ENCODE measurements at regions not wholly inside any gene's neighbourhood (a gene's known extent, or its start where the extent isn't known, plus 50 kb on each side); places are given as distances from the start of the nearest gene placed in this dataset.
A peak's percentile ranks its signal among the peaks of the same experiment; 100 is the strongest.

DNA sequence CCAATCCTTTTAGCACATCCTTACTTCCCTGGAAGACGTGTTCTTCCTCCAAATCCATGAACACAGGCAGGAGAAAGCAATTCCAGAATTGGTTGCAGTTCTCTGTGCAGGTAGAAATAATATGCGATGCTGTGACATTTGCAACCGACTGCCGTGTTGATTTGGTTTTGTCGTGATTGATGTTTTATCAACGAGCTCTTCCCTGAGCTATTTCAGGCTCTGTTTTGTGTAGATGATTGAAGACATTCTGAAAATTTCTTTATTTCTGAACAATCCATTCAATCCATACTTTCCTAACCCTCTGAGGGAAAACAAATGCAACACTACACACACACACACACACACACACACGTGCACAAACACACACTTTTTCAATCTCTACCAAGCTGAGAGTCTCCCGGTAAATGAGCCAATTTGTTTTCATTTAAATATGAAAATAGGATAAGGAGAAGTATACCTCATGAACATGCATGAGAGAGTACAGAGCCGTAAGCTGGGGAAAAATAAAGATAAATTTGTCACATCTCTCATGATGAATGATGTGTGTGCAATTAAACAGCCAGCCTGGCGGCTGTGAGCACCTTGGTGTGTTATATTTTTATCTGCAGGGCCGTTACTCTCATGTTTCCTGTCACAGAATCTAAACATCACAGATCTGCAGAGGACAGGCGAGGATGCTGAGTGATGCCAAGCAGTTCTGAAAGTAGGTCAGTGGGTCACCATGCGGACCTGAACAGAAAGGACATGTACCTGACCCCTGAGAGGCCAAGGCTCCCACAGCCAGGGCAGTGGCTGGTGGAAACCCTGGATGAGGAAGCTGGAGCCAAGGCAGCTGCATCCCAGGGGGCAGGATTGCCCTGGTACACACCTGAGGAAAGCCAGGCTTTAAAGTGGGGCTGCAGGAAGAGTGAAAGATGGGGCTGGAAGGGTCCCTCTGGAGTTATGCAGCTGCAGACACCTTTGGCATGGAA lies 64.8 kb downstream of the PDCL3 start:
- H3K27ac Mint-ChIP-seq = no peak overlapping the region
- no peak overlapping the region for H3K4me3 Mint-ChIP-seq
- no peaks in the 10 kb centered on the region for H4K20me1 ChIP-seq (ENCODE audit: low read depth)

DNA sequence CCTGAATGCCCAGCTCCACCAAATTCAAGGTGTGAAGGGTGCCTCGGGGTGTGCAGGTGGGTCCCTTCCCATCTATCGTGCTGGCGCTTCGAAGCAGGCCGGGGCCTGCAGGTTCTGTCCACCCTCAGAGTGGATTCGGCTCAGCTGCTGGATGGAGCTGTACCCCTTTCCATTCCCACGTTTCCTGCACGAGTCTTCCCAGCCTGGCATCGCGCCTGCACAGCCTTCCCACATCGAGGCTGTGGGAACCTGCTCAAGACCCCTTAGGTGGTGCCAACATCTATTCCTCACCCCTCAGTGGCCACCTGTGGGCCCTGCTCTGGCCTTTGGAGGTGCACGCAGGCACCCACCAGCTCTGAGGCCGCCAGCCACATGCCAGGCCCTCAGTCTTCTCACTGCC lies 65.7 kb downstream of the PDCL3 start:
- H3K27me3 Mint-ChIP-seq (ENCODE audit: insufficient read depth, low read depth) = peaks cover 7% of the 10 kb centered on the region
- Histone ChIP-seq H3F3A (ENCODE audit: low read depth) (no peaks in the 10 kb centered on the region), H4K20me1 (ENCODE audit: low read depth) (no peaks in the 10 kb centered on the region), H2AFZ (replicated peaks) (no peak overlapping the region), H3K27me3 (no peaks in the 10 kb centered on the region), H3K27ac (no peak overlapping the region), H3K79me2 (ENCODE audit: low read depth) (no peaks in the 10 kb centered on the region), H3K36me3 (no peaks in the 10 kb centered on the region), H3K4me3 (no peak overlapping the region), H3K4me2 (no peak overlapping the region), H3K9me3 (ENCODE audit: low read depth) (no peaks in the 10 kb centered on the region), H3K9ac (no peak overlapping the region), H3K4me1 (no peaks in the 10 kb centered on the region)
- H3K4me1 Mint-ChIP-seq = peaks cover 4% of the 10 kb centered on the region
- no peaks in the 10 kb centered on the region for H3K9me3 Mint-ChIP-seq
- H3K36me3 Mint-ChIP-seq = no peaks in the 10 kb centered on the region
- DNase-seq (ENCODE audit: low spot score) = no peak
- peak overlapping the region; percentile 23 for H3K27ac Mint-ChIP-seq
- H3K4me3 Mint-ChIP-seq = no peak overlapping the region
- TF ChIP-seq EZH2phosphoT487 (IDR thresholded peaks at IDR 0.05) (no peak), EZH2 (IDR thresholded peaks at IDR 0.05) (no peak)
- TF ChIP-seq, protein P1, sequence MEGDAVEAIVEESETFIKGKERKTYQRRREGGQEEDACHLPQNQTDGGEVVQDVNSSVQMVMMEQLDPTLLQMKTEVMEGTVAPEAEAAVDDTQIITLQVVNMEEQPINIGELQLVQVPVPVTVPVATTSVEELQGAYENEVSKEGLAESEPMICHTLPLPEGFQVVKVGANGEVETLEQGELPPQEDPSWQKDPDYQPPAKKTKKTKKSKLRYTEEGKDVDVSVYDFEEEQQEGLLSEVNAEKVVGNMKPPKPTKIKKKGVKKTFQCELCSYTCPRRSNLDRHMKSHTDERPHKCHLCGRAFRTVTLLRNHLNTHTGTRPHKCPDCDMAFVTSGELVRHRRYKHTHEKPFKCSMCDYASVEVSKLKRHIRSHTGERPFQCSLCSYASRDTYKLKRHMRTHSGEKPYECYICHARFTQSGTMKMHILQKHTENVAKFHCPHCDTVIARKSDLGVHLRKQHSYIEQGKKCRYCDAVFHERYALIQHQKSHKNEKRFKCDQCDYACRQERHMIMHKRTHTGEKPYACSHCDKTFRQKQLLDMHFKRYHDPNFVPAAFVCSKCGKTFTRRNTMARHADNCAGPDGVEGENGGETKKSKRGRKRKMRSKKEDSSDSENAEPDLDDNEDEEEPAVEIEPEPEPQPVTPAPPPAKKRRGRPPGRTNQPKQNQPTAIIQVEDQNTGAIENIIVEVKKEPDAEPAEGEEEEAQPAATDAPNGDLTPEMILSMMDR (IDR thresholded peaks at IDR 0.05) = no peak

More for the DNA sequence above, 64.8 kb downstream of the PDCL3 start:
- no peaks in the 10 kb centered on the region for H3K4me1 ChIP-seq
- Mint-ChIP-seq H3K9me3 (no peaks in the 10 kb centered on the region), H3K36me3 (no peaks in the 10 kb centered on the region), H3K4me1 (peaks cover 4% of the 10 kb centered on the region), H3K27me3 (ENCODE audit: insufficient read depth, low read depth) (peaks cover 7% of the 10 kb centered on the region)
- H3K27ac ChIP-seq = no peak overlapping the region
- DNase-seq (ENCODE audit: low spot score) = no peak
- H2AFZ ChIP-seq (replicated peaks) = no peak overlapping the region
- no peak overlapping the region for H3K9ac ChIP-seq
- H3K27me3 ChIP-seq = no peaks in the 10 kb centered on the region
- H3F3A ChIP-seq (ENCODE audit: low read depth) = no peaks in the 10 kb centered on the region
- H3K79me2 ChIP-seq (ENCODE audit: low read depth) = no peaks in the 10 kb centered on the region
- no peaks in the 10 kb centered on the region for H3K9me3 ChIP-seq (ENCODE audit: low read depth)
- H3K4me3 ChIP-seq = no peak overlapping the region
- no peak for TF ChIP-seq EZH2 (IDR thresholded peaks at IDR 0.05)
- TF ChIP-seq EZH2phosphoT487 (IDR thresholded peaks at IDR 0.05) = no peak
- TF ChIP-seq, protein P1 (IDR thresholded peaks at IDR 0.05) = no peak
- no peaks in the 10 kb centered on the region for H3K36me3 ChIP-seq
- H3K4me2 ChIP-seq = no peak overlapping the region

DNA sequence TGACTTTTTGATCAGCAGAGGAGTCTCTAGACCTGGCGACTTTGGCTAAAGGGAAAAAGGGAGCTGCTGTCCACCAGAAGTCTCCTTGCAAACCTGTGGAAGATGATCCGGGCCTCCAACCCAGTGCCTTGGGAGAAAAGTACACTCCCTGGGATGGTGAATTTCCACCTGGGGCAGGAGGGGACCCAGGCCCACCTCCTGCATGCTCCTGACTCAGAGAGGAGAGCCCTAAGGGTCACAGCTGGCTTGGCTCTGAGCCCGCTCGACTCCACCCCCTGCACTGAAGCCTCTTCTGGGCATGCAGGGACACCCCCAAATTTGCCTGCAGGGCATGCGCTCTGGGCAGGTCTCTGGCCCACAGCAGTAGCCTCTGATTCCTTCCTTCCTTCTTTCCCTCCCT lies 66.5 kb downstream of the PDCL3 start:
- no peaks in the 10 kb centered on the region for H3K79me2 ChIP-seq (ENCODE audit: low read depth)
- H2AFZ ChIP-seq (replicated peaks) = no peak overlapping the region
- no peaks in the 10 kb centered on the region for H3K9me3 ChIP-seq (ENCODE audit: low read depth)
- Mint-ChIP-seq H3K27ac (no peak overlapping the region), H3K36me3 (no peaks in the 10 kb centered on the region), H3K9me3 (no peaks in the 10 kb centered on the region), H3K4me1 (peaks cover 4% of the 10 kb centered on the region), H3K4me3 (no peak overlapping the region), H3K27me3 (ENCODE audit: insufficient read depth, low read depth) (peaks cover 10% of the 10 kb centered on the region)
- no peak overlapping the region for H3K9ac ChIP-seq
- H3K27me3 ChIP-seq = no peaks in the 10 kb centered on the region
- no peak overlapping the region for H3K4me2 ChIP-seq
- TF ChIP-seq, protein P1 (IDR thresholded peaks at IDR 0.05) = no peak
- no peak for TF ChIP-seq EZH2 (IDR thresholded peaks at IDR 0.05)
- TF ChIP-seq EZH2phosphoT487 (IDR thresholded peaks at IDR 0.05) = no peak
- no peaks in the 10 kb centered on the region for H3F3A ChIP-seq (ENCODE audit: low read depth)
- H3K36me3 ChIP-seq = no peaks in the 10 kb centered on the region
- no peak for DNase-seq (ENCODE audit: low spot score)
- no peak overlapping the region for H3K4me3 ChIP-seq
- no peaks in the 10 kb centered on the region for H3K4me1 ChIP-seq
- H4K20me1 ChIP-seq (ENCODE audit: low read depth) = no peaks in the 10 kb centered on the region
- H3K27ac ChIP-seq = no peak overlapping the region
